HG03565 (cell line): ENCODE measurements at regions not wholly inside any gene's neighbourhood (a gene's known extent, or its start where the extent isn't known, plus 50 kb on each side); places are given as distances from the start of the nearest gene placed in this dataset.

Source experiments
- ATAC-seq: cut with Tn5 transposase; IDR thresholded peaks from one replicate; pipeline ENCODE4 v1.9.1; 2021; ENCODE audit warnings: mild to moderate bottlenecking, moderate library complexity; ENCODE audit not compliant: unreplicated experiment

GRCh38 chr4:145427991-145428390 lies 53.7 kb upstream of the SMAD1 start:
- no peak for ATAC-seq

- no peak for ATAC-seq
Measured at GRCh38 chr4:145427221-145427620, 54.4 kb upstream of the SMAD1 start.

GRCh38 chr4:145423017-145423708 lies 58.5 kb upstream of the SMAD1 start:
- ATAC-seq, result no peak

DNA sequence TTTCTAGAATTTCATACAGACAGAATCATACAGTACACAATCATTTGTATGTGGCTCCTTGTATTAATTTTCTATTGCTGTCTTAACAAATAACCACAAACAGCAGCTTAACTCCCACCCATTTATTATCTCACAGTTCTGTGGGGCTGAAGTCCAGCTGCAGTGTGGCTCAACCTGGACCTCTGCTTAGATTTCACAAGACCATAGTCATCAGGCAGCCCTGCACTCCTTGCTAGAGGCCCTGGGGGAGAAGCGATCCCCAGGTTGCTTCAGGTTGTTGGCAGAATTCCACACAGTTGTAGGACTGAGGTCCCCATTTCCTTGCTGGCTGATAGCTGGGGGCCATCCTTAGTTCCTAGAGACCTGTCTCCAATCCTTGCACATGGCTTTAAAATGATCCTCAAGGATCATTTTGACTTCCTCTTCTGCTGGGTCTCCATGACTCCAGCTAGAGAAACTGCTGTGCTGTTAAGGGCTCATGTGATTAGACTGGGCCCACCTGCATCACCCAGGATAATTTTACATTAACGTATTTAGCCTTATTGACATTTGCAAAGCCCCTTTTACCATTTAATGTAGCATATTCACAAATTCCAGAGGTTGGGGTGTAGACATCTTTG lies 60.9 kb upstream of the SMAD1 start:
- no peak for ATAC-seq

GRCh38 chr4:145418739-145419138 lies 62.9 kb upstream of the SMAD1 start:
- ATAC-seq, result no peak

DNA sequence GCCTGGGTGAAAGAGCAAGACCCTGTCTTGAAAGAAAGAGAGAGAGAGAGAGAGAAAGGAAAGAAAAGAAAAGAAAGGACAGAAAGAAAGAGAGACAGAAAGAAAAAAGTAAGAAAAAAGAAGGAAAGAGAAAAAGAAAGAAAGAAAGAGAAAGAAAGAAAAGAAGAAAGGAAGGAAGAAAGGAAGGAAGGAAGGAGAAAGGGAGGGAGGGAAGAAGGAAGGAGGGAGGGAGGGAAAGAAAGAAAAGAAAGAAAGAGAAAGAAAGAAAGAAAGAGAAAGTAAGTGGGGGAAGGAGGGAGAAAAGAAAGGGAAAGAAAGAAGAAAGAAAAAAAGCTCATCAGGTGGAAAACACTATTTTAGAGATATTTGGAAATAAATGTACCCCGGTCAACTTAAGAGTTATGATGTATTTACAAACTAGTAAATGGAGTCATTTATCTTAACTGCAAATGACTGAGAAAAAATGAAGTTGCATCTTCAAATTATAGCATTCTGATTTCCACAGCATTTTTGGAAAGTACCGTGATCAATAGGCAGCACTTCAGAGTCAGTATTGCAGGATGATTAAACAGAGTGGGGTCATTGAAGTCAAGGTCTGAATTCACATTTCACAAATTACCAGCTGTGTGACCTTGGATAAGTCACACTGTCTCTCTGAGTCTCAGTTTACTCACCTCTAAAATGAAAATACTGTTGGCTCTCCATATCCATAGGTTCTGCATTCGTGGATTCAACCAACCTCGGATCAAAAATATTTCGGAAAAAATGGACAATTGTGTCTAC lies 64.1 kb upstream of the SMAD1 start:
- no peak for ATAC-seq

DNA sequence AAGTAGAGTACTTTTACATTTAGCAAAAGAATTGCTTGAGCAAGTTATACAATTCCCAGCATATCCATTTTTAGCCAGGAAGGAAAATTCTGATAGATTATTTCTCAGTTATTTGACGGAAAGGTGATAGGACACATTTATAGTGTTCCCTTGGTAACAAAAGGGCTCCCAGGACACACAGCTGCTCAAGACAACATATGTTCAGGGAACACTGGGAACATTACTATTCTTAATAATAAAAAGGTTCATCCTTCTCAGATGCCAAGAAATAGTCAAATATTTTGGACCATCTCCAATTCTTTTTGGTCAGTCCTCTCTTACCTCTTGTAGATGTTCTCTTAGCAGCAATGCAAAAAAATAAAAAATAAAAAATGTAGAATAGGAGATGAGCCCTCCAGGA lies 66.8 kb upstream of the SMAD1 start:
- ATAC-seq, result no peak

GRCh38 chr4:145414226-145414625 lies 67.4 kb upstream of the SMAD1 start:
- no peak for ATAC-seq

DNA sequence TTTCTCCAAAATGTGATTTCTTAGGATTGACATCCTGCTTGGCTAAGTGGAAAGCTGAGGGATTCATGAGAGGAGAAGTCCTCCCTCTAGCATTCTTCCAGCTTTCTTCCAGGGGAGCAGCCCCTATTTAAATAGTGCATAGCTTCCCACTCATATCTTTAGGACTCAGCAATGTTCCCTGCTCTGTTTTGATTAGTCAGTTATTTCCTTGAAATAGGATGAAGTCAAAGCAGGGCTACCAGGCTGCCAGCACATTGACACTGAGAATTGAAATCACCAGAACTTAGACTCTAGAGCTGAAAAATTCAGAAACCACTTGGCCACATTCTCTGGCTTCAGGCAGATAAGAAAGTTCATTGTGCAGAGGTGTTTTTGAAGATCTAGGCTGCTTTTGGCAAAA lies 74.7 kb upstream of the SMAD1 start:
- ATAC-seq, result no peak

GRCh38 chr4:145404761-145405160 lies 76.9 kb upstream of the SMAD1 start:
- no peak for ATAC-seq

DNA sequence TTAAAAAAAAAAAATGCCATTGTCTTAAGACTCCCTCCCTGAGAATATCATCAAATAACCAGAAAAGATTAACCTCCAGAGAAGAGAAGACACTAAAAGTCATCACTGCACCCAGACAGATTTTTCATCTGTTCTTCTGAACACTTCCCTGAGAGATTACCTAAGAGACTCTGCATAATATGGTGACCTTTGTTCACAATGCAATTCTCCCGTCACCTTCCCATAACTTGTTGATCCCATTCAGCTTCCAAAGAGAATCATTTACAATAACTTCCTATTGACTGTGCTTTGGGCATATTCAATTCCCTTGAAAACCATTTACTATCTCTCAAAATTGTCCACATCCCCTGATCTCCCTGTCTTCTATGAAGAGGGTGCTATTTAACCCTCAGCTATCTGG lies 85.1 kb upstream of the SMAD1 start:
- ATAC-seq, result no peak

DNA sequence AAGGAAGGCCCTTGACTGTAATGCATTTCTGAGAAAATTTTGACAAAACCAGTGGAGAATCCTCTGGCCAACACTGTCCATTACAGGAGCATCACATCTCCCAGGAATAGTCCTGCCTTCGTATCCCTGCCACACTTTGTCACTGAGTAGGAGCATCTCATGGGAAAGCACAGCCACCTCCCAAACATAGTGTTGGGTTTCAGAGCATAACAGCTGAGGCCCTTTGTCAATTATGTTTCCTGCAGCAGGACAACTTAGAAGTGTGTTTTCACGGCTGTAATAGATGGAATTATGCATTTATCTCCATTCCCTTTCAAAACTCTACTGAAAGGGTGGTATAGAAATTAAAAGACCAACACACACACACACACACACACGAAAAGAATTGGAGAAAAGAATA lies 91.1 kb upstream of the SMAD1 start:
- ATAC-seq, result no peak

DNA sequence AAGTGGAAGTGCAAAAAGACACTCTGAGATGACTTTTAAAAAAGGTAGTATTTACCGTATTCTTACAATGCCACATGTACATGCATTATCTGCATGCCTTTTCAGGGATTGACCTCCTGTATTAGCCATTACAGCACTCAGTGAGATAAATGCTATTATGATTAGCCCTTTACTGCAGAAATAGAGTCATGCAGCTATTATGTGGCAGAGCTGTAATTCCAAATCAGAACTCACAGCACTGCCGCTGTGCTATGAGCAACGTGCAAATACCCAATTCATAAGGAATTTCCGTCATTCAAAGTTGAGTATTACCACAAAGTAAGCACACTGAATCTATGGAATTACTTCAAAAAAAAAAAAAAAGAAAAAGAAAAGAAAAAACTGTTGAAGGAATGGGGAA lies 92.1 kb upstream of the SMAD1 start:
- ATAC-seq, result no peak

GRCh38 chr4:145388043-145388442 lies 93.6 kb upstream of the SMAD1 start:
- no peak for ATAC-seq

DNA sequence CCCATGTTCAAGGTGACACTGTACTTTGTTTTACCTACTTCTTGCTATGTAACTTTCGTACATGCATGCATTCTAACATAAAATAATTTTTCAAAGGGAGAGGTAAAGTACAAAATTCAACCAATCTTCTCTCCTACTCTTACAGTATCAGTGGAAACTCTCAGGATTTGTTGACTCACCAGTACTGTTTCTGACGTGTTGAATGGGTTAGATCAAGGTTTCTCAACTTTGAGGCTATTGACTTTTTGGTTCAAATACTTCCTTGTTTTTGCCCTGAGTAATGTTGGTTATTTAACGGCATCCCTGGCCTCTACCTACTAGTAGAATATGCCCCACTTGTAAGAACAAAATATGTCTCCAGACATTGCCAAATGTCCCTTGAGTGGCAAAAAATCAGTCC lies 94.6 kb upstream of the SMAD1 start:
- ATAC-seq, result no peak

GRCh38 chr4:145381163-145381562 lies 100.5 kb upstream of the SMAD1 start:
- ATAC-seq, result no peak

DNA sequence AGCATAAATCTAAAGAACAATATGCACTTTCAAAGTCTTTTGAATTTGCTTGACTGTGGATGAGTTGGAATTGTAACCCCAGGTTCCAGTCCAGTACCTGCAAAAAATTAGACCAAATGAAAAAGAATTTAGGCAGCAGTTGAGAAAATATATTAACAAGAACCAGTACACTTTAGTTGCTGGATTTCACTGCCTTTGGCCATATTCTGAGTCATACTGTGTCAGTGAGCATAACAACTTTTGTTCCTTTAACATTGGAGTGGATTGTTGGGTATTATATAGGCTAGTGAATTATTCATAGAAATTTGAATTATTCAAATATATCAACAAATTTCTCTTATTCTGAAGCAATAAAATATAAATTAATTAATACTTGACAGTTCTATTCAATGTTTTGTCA lies 101.5 kb upstream of the SMAD1 start:
- no peak for ATAC-seq

- no peak for ATAC-seq
Measured at GRCh38 chr4:145375416-145375815, 106.2 kb upstream of the SMAD1 start.

DNA sequence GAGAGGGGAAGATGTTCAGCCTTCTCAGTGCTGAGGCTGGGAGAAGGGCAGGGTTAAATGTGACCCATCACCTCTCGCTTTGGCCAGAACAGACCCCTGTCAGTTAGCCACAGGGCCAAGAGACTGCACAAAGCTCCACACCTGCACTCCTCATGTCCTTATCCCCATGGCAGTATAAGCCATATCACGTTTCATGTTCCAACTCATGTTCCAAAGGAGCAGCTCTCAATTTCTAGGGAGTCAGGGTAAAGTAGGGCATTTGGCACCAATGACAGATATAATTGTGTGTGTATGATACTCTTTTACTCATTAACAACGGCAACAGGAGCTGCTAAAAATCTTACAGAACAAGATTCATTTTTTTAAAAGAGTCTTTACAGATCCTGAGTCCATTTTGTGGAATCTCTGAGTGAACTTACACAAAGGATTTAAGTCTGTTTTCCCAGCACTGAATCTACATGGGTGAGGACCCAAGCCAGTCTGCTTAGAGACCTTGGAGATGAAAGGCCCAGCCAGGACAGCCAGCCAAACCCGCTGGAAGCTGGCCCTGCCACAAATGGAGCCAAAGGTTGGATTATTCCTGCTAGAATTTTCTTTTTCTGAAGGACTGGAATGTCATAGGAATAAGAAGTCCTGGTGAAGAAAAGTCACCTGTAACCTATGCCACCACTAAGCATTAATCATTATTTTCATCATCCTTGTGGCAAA lies 129.1 kb upstream of the SMAD1 start:
- no peak for ATAC-seq

GRCh38 chr4:145351922-145352321 lies 129.7 kb upstream of the SMAD1 start:
- no peak for ATAC-seq

- no peak for ATAC-seq
Measured at GRCh38 chr4:145351162-145351561, 130.5 kb upstream of the SMAD1 start.

DNA sequence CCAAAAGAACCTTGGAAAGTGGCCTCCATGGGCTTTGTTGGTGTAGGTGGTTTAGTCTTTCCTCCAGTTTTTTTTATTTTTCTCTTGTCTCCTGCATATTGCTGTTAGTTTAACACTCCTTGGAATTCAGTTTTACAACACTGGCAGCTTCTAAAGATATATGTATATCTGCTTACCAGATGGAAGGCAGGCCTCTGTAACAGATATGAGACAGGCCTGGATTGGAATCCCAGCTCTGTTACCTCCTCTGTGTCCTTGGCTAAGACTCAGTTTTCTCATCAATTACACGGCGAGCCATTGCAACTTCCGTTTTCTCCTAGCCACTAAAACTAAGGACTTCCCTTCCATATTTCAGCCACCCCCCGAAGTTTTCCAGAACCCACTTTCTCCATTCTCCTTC lies 133.4 kb upstream of the SMAD1 start:
- no peak for ATAC-seq
